ENCODE measurements at regions not wholly inside any gene's neighbourhood (a gene's known extent, or its start where the extent isn't known, plus 50 kb on each side); places are given as distances from the start of the nearest gene placed in this dataset.

GRCh38 chr17:5700745-5701144 is 116.4 kb upstream of the NLRP1 start:
- Histone ChIP-seq H3K4me3 (no peak overlapping the region), H3K36me3 (no peaks in the 10 kb centered on the region), H3K27ac (no peak overlapping the region), H3K27me3 (no peaks in the 10 kb centered on the region), H3K9me3 (peaks cover 0 to 32% (median 0%) of the 10 kb centered on the region in 4 donors), H3K4me1 (no peaks in the 10 kb centered on the region)
- WGBS, 2 donors, result 57 to 61% methylated on average over 1 to 2 of the region's 2 CpGs
- no peak for DNase-seq (ENCODE audit: low spot score in 2 of 2)
- no peak for TF ChIP-seq EP300 (IDR thresholded peaks at IDR 0.05)
- no peak for TF ChIP-seq POLR2A (IDR thresholded peaks at IDR 0.05)

- DNase-seq (ENCODE audit: low spot score in 2 of 2), result no peak
- WGBS, 2 donors, result 35 to 52% methylated on average over 3 of the region's 3 CpGs
- TF ChIP-seq EP300 (IDR thresholded peaks at IDR 0.05), result no peak
- TF ChIP-seq POLR2A (IDR thresholded peaks at IDR 0.05), result no peak
- no peak for TF ChIP-seq CTCF (IDR thresholded peaks at IDR 0.05)
- no peak overlapping the region for H3K27ac ChIP-seq
- no peaks in the 10 kb centered on the region for H3K27me3 ChIP-seq
- H3K4me1 ChIP-seq, result no peaks in the 10 kb centered on the region
- no peaks in the 10 kb centered on the region for H3K36me3 ChIP-seq
- no peak overlapping the region for H3K4me3 ChIP-seq
- peaks cover 0 to 32% (median 0%) of the 10 kb centered on the region in 4 donors for H3K9me3 ChIP-seq
These were observed 117.1 kb upstream of the NLRP1 start for GRCh38 chr17:5701381-5701780.

- H3K27ac ChIP-seq, result no peak overlapping the region
- no peak overlapping the region for H3K4me3 ChIP-seq
- 86 to 89% methylated on average over 6 of the region's 6 CpGs for WGBS, 2 donors
- TF ChIP-seq POLR2A (IDR thresholded peaks at IDR 0.05), result no peak
- TF ChIP-seq EP300 (IDR thresholded peaks at IDR 0.05), result no peak
- no peak for TF ChIP-seq CTCF (IDR thresholded peaks at IDR 0.05)
- DNase-seq (ENCODE audit: low spot score in 2 of 2), result no peak
- peaks cover 0 to 32% (median 0%) of the 10 kb centered on the region in 4 donors for H3K9me3 ChIP-seq
- H3K4me1 ChIP-seq, result no peaks in the 10 kb centered on the region
- no peaks in the 10 kb centered on the region for H3K36me3 ChIP-seq
- H3K27me3 ChIP-seq, result no peaks in the 10 kb centered on the region
These were observed 118.7 kb upstream of the NLRP1 start for GRCh38 chr17:5702951-5703510.

GRCh38 chr17:5703736-5704135 is 119.4 kb upstream of the NLRP1 start:
- H3K27me3 ChIP-seq, result no peaks in the 10 kb centered on the region
- no peak for DNase-seq (ENCODE audit: low spot score in 2 of 2)
- no peak overlapping the region for H3K27ac ChIP-seq
- 11 to 27% methylated on average over 2 of the region's 2 CpGs for WGBS, 2 donors
- no peak overlapping the region for H3K4me3 ChIP-seq
- no peak for TF ChIP-seq CTCF (IDR thresholded peaks at IDR 0.05)
- no peak for TF ChIP-seq POLR2A (IDR thresholded peaks at IDR 0.05)
- no peak for TF ChIP-seq EP300 (IDR thresholded peaks at IDR 0.05)
- no peaks in the 10 kb centered on the region for H3K36me3 ChIP-seq
- peaks cover 0 to 34% (median 0%) of the 10 kb centered on the region in 4 donors for H3K9me3 ChIP-seq
- no peaks in the 10 kb centered on the region for H3K4me1 ChIP-seq

GRCh38 chr17:5705081-5705875 is 121.0 kb upstream of the NLRP1 start:
- Histone ChIP-seq H3K27me3 (no peaks in the 10 kb centered on the region), H3K9me3 (peaks cover 0 to 30% (median 0%) of the 10 kb centered on the region in 4 donors), H3K27ac (no peak overlapping the region), H3K4me3 (no peak overlapping the region), H3K4me1 (no peaks in the 10 kb centered on the region), H3K36me3 (no peaks in the 10 kb centered on the region)
- TF ChIP-seq EP300 (IDR thresholded peaks at IDR 0.05), result no peak
- TF ChIP-seq CTCF (IDR thresholded peaks at IDR 0.05), result no peak
- no peak for TF ChIP-seq POLR2A (IDR thresholded peaks at IDR 0.05)
- no peak for DNase-seq (ENCODE audit: low spot score in 2 of 2)
- WGBS, 2 donors, result 36 to 45% methylated on average over 12 of the region's 12 CpGs

Measured in tibial nerve (tissue), 4 donors.